ENCODE measurements at regions not wholly inside any gene's neighbourhood (a gene's known extent, or its start where the extent isn't known, plus 50 kb on each side); places are given as distances from the start of the nearest gene placed in this dataset.

DNA sequence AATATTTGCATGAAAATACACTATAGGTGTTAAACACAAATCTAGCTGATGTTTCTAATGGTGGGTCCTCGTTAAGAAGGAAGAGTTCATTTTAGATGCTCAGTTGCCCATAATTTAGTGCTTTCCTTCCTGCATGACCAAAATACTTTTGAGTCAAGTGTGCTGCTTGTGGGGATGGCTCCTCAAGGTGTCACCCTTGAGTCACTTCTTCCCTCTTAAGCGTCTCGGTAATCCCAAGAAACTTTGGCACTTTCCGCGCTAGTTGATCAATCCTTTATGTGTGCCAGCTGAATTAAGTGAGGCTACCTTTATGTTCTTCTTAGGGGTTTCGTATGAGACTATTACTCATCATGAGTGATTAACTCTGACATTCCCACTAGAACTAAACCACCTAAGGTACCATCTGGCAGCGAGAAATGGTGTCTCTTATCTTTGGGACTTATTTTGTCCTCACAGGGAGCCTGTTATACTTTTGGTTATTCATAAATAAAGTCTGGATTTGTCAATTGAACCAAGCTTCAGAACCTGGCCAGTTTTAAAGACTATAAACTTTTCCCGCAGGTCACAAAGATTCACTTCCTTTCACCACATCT, 106.8 kb downstream of the NHLRC3 start:
- TF ChIP-seq CTCF (IDR thresholded peaks at IDR 0.05), result no peak
- TF ChIP-seq POLR2A (IDR thresholded peaks at IDR 0.05), result no peak
